CD4-positive, CD25-positive, alpha-beta regulatory T cell (primary cell): ENCODE measurements at regions not wholly inside any gene's neighbourhood (a gene's known extent, or its start where the extent isn't known, plus 50 kb on each side); places are given as distances from the start of the nearest gene placed in this dataset.
"Not testable (repeated sequence)": the region's sequence is repeated elsewhere in the genome, so short reads cannot be mapped to it uniquely, and the experiment has no call there.

Experiments
- ATAC-seq, 2 donors: fragments of 150-1000 bp; cut with Tn5 transposase; one replicate each; pipeline ENCODE4 v1.10.0; 2021; ENCODE audit warnings: low read depth in 2 of 2, moderate number of reproducible peaks in 2 of 2, moderate library complexity in 1 of 2
- DNase-seq, 3 donors: peaks; one replicate each; pipeline versions ENCODE4 v3.0.0 to v3.0.0-alpha.2; 2012 to 2022; ENCODE audit warnings: mixed read lengths in 1 of 3
- H3K27ac ChIP-seq: one replicate; pipeline ENCODE4 v1.7.0; 2013; ENCODE audit warnings: mild to moderate bottlenecking, low read length; ENCODE audit not compliant: insufficient read depth, poor library complexity, severe bottlenecking
- H3K27me3 ChIP-seq: one replicate; pipeline ENCODE4 v1.7.0; 2013; ENCODE audit warnings: low read length; ENCODE audit not compliant: control insufficient read depth, insufficient read depth
- H3K36me3 ChIP-seq: one replicate; pipeline ENCODE4 v1.7.0; 2013; ENCODE audit warnings: mild to moderate bottlenecking, low read length, moderate library complexity; ENCODE audit not compliant: control insufficient read depth, insufficient read depth
- H3K4me1 ChIP-seq: 2 replicates; pipeline ENCODE4 v1.7.0; 2013; ENCODE audit warnings: mild to moderate bottlenecking, low read length; ENCODE audit not compliant: insufficient read depth, control insufficient read depth, poor library complexity, severe bottlenecking
- H3K4me3 ChIP-seq: one replicate; pipeline ENCODE4 v1.7.0; 2013; ENCODE audit warnings: low read depth, mild to moderate bottlenecking, low read length, moderate library complexity
- H3K9me3 ChIP-seq, 2 experiments: 1 replicate in 1 of 2; 2 replicates in 1 of 2; pipeline ENCODE4 v1.7.0; 2013; ENCODE audit warnings: low read length in 2 of 2, mild to moderate bottlenecking in 1 of 2, moderate library complexity in 1 of 2; ENCODE audit not compliant: control insufficient read depth in 2 of 2
- H3K27ac Mint-ChIP-seq, 3 donors: one replicate each; pipeline ENCODE4 v1.8.0; 2020 to 2022; ENCODE audit warnings: mild to moderate bottlenecking in 3 of 3, mixed read lengths in 3 of 3, moderate library complexity in 2 of 3
- H3K27me3 Mint-ChIP-seq: one replicate; pipeline ENCODE4 v1.8.0; 2022; ENCODE audit warnings: mild to moderate bottlenecking, mixed read lengths
- H3K36me3 Mint-ChIP-seq: one replicate; pipeline ENCODE4 v1.8.0; 2020; ENCODE audit warnings: mixed read lengths
- H3K4me1 Mint-ChIP-seq, 4 donors: one replicate each; pipeline ENCODE4 v1.8.0; 2020 to 2022; ENCODE audit warnings: mixed read lengths in 4 of 4, mild to moderate bottlenecking in 1 of 4
- H3K4me3 Mint-ChIP-seq, 4 donors: one replicate each; pipeline ENCODE4 v1.8.0; 2020 to 2022; ENCODE audit warnings: mild to moderate bottlenecking in 4 of 4, mixed read lengths in 4 of 4, moderate library complexity in 3 of 4
- H3K9me3 Mint-ChIP-seq, 7 donors: one replicate each; pipeline ENCODE4 v1.8.0; 2020 to 2022; ENCODE audit warnings: mixed read lengths in 7 of 7, mild to moderate bottlenecking in 3 of 7, moderate library complexity in 2 of 7

DNA sequence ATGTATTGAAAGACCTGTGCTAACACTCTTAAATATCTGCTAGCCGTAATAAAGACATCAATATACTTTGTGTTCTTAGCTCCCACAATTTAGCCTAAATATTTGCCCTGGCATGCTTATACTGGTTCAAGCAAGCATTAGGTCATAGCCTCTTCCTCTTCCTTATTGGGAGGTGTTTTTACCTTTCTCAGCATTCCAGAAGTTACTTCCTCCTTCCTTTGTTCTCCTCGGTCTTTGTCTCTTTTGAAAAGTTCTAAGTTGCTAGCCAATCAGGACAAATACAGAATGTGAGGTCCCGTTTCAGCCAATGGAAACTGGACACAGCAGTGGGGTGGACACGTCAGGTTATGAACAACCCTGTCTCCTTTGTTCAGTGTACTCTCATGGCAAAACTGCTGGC, 2543.6 kb downstream of the PCDH9 start:
- not testable (repeated sequence) for H3K4me3 ChIP-seq, H3K27ac ChIP-seq, DNase-seq, ATAC-seq, H3K4me1 Mint-ChIP-seq, H3K27me3 Mint-ChIP-seq, H3K4me1 ChIP-seq, H3K27me3 ChIP-seq, H3K27ac Mint-ChIP-seq, H3K4me3 Mint-ChIP-seq, H3K36me3 Mint-ChIP-seq, H3K36me3 ChIP-seq
- H3K9me3 Mint-ChIP-seq: peaks cover 0 to 32% (median 5%) of the 10 kb centered on the region in 7 donors
- H3K9me3 ChIP-seq: peaks cover 0 to 11% of the 10 kb centered on the region in 2 experiments

DNA sequence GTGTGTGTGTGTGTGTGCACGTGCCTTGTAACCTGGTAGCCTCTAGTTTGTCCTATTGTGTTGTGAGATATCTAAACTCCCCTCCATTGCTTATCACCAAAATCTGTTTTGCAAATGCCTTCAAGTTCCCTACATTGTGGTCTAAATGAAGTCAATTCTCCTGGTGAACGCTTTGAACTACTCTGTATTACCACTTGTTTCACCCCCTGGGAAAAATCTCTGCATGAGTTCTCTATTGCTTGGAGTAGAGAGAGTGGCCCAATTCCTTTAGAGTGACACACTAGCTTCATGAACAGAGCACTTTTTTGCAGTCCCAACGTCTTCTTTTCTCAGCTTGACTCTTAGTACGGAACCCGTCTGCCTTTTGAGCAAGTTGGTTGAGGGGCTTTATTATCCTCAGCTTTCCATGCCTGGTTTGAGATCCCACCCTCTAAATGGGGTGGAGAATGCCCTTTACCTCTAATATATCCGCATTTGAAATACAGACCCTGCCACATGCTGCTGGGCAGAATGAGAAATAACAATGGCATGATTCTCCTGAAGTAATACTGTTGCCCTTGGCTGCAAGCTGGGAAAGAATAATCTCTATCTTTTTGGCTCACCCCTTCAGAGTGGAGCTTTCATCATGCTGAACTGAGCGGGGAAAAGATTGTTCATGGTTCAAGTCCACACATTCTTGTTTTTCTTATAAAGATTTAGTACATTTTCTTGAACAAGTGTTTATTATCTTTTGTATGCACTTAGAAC, 2545.3 kb downstream of the PCDH9 start:
- Histone ChIP-seq H3K4me1 (no peaks in the 10 kb centered on the region), H3K4me3 (no peak overlapping the region), H3K36me3 (no peaks in the 10 kb centered on the region), H3K9me3 (peaks cover 0 to 11% of the 10 kb centered on the region in 2 experiments), H3K27me3 (no peaks in the 10 kb centered on the region), H3K27ac (no peak overlapping the region)
- H3K27ac Mint-ChIP-seq: no peak overlapping the region
- no peaks in the 10 kb centered on the region for H3K27me3 Mint-ChIP-seq
- peaks cover 0 to 36% (median 5%) of the 10 kb centered on the region in 7 donors for H3K9me3 Mint-ChIP-seq
- DNase-seq (no peak), ATAC-seq (no peak)
- H3K4me1 Mint-ChIP-seq: no peaks in the 10 kb centered on the region
- H3K36me3 Mint-ChIP-seq: no peaks in the 10 kb centered on the region
- H3K4me3 Mint-ChIP-seq: no peak overlapping the region

DNA sequence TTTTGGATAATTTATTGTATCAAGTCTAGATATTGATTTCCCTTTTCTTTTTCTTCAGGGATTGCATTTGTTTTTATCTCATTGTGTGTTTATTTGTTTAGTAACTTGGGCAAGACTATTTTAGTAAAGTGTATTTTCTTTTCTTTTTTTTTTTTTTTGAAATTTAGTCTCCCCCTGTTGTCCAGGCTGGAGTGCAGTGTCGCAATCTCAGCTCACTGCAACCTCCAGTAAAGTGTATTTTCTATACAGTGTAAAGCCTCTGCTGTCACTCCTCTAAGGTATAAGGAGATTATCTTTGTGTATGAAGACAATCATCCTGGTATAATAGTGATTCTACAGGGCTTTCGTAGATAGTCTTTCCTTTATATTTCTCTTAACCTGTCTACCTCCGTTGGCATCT, 2546.0 kb downstream of the PCDH9 start:
- no peaks in the 10 kb centered on the region for H3K4me1 Mint-ChIP-seq

DNA sequence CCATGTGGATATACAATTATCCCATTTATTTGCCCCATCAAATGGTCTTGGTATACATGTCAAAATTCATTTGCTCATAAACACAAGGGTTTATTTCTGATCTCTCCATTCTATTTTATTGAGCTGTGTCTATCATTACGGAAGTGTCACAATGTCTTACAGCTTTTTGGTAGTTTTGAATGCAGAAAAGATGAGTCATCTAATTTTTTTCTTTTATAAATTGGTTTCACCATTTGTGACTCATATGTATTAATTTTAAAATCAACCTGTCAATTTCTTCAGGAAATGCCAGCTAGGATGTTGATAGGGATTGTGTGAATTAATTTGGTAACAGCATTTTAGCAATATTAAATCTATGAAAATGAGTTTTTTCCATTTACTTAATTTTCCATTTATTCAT, 2549.4 kb downstream of the PCDH9 start:
- Mint-ChIP-seq H3K36me3 (no peaks in the 10 kb centered on the region), H3K4me3 (no peak overlapping the region), H3K4me1 (no peaks in the 10 kb centered on the region), H3K27ac (no peak overlapping the region), H3K9me3 (peaks cover 0 to 26% (median 9%) of the 10 kb centered on the region in 7 donors), H3K27me3 (no peaks in the 10 kb centered on the region)
- H3K4me1 ChIP-seq: no peaks in the 10 kb centered on the region
- no peaks in the 10 kb centered on the region for H3K27me3 ChIP-seq
- H3K27ac ChIP-seq: no peak overlapping the region
- H3K36me3 ChIP-seq: no peaks in the 10 kb centered on the region
- H3K9me3 ChIP-seq: peaks cover 6 to 24% of the 10 kb centered on the region in 2 experiments
- ATAC-seq (no peak), DNase-seq (no peak)
- no peak overlapping the region for H3K4me3 ChIP-seq

More for the DNA sequence above, 2546.0 kb downstream of the PCDH9 start:
- Histone ChIP-seq H3K4me1 (no peaks in the 10 kb centered on the region), H3K9me3 (peaks cover 0 to 11% of the 10 kb centered on the region in 2 experiments), H3K4me3 (no peak overlapping the region), H3K27me3 (no peaks in the 10 kb centered on the region), H3K27ac (no peak overlapping the region), H3K36me3 (no peaks in the 10 kb centered on the region)
- Mint-ChIP-seq H3K27ac (no peak overlapping the region), H3K27me3 (no peaks in the 10 kb centered on the region), H3K9me3 (peaks cover 0 to 36% (median 5%) of the 10 kb centered on the region in 7 donors), H3K36me3 (no peaks in the 10 kb centered on the region), H3K4me3 (no peak overlapping the region)
- DNase-seq (no peak), ATAC-seq (no peak)

DNA sequence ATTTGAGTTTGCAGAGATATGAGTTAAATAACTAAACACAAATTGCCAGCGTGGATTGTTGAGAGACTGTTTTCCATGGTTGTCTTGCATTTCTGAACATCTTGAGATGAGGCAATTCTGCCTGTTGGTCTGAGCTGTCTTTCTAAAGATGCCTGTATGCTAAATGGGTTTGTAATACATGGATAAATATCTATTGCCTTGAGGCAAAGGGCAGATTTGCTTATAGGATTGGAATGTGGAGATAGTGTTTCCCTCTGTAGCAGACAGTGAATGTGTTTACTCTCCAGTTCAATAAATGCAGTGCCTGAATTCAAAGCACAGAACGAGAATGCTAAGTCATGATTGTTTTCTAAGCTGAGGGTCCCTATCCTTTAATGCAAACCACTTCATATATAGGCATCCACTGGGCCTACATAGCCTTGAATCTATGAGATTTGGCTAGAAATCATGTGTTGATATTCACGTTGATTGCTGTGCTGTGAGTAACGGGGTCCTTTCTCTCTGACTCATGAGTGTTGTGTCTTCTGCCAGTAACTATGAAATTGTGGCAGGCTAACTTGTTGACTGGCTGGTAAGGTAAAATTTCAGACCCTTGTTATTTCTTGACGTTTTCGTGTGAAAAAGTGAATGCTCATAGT, 2554.8 kb downstream of the PCDH9 start:
- Histone ChIP-seq H3K4me1 (no peaks in the 10 kb centered on the region), H3K9me3 (peaks cover 9 to 25% of the 10 kb centered on the region in 2 experiments), H3K27me3 (no peaks in the 10 kb centered on the region), H3K36me3 (no peaks in the 10 kb centered on the region), H3K4me3 (no peak overlapping the region), H3K27ac (no peak overlapping the region)
- Mint-ChIP-seq H3K27ac (no peak overlapping the region), H3K36me3 (no peaks in the 10 kb centered on the region), H3K9me3 (peaks cover 0 to 37% (median 12%) of the 10 kb centered on the region in 7 donors), H3K4me3 (no peak overlapping the region), H3K27me3 (no peaks in the 10 kb centered on the region), H3K4me1 (no peaks in the 10 kb centered on the region)
- DNase-seq: no peak
- no peak for ATAC-seq

DNA sequence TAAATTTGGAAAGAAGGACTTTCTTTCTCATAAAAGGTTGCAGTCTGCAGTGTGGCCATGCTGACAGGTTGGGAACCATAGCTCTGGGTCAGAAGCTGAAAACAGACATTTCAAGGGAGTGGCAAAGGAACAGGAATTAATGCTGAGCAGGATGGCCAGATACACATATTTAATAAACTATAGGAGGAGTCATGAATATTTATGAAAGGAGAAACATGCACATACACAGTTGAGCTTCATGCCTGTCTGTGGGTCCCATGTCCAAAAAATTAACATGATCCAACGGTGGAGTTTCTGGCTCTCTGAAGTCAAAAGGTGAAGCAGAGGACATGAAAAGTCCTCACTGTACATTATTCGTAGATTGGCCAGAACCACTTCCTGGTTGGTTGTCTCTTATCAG, 2556.0 kb downstream of the PCDH9 start:
- no peak for ATAC-seq
- H3K9me3 ChIP-seq: peaks cover 9 to 25% of the 10 kb centered on the region in 2 experiments
- H3K27me3 ChIP-seq: no peaks in the 10 kb centered on the region
- H3K4me3 Mint-ChIP-seq: no peak overlapping the region
- H3K9me3 Mint-ChIP-seq: peaks cover 0 to 37% (median 13%) of the 10 kb centered on the region in 7 donors
- no peak for DNase-seq
- no peak overlapping the region for H3K27ac Mint-ChIP-seq
- no peaks in the 10 kb centered on the region for H3K27me3 Mint-ChIP-seq
- H3K4me1 ChIP-seq: no peaks in the 10 kb centered on the region
- H3K36me3 ChIP-seq: no peaks in the 10 kb centered on the region
- no peak overlapping the region for H3K4me3 ChIP-seq
- no peak overlapping the region for H3K27ac ChIP-seq
- no peaks in the 10 kb centered on the region for H3K36me3 Mint-ChIP-seq
- H3K4me1 Mint-ChIP-seq: no peaks in the 10 kb centered on the region

DNA sequence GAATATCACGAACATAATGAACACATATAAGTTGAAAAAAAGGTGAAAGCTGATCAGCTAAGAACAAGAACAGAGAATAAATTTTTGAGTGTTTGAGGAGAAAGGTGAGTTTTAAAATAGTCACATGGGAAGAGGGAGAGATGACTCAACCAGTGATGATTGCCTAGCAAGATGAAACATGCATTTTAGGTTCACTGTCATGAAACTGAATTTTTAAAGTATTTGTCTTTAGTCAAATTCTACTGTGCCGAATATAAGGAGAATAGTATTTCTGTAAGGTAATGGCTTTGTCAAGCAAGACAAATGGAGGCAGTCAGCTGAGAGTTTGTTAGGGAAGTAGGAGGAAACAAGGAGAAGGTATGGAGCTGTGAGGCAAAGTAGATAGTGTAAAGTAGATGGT, 2557.4 kb downstream of the PCDH9 start:
- no peaks in the 10 kb centered on the region for H3K36me3 ChIP-seq
- no peaks in the 10 kb centered on the region for H3K4me1 ChIP-seq
- no peak overlapping the region for H3K4me3 Mint-ChIP-seq
- H3K36me3 Mint-ChIP-seq: no peaks in the 10 kb centered on the region
- no peak overlapping the region for H3K27ac Mint-ChIP-seq
- H3K9me3 ChIP-seq: peaks cover 9 to 19% of the 10 kb centered on the region in 2 experiments
- H3K27ac ChIP-seq: no peak overlapping the region
- DNase-seq (no peak), ATAC-seq (no peak)
- H3K27me3 Mint-ChIP-seq: no peaks in the 10 kb centered on the region
- H3K9me3 Mint-ChIP-seq: peaks cover 0 to 39% (median 14%) of the 10 kb centered on the region in 7 donors
- no peaks in the 10 kb centered on the region for H3K4me1 Mint-ChIP-seq
- H3K4me3 ChIP-seq: no peak overlapping the region
- H3K27me3 ChIP-seq: no peaks in the 10 kb centered on the region
